ENCODE measurements at regions not wholly inside any gene's neighbourhood (a gene's known extent, or its start where the extent isn't known, plus 50 kb on each side); places are given as distances from the start of the nearest gene placed in this dataset.
A peak's percentile ranks its signal among the peaks of the same experiment; 100 is the strongest.

DNA sequence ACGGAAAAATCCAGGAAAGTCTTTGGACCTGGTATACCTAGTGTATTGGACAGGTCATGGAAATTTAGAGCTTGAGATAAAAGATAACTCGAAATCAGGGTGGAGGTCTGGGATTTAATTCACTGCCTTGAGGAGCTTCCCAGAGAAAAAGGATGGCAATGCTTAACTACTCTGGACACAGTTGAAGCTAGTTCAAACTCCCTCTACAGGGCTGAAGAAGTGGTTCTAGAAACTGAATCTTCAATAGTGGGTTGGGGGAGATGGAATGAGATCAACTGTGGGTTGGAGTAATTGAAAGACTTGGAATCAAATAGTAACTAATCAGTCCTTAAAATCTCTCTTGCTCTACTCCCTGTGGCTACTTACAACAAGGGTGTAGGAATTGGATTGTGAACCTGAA, 600.1 kb downstream of the IRS1 start:
- DNase-seq (ENCODE audit: low spot score): no peak

DNA sequence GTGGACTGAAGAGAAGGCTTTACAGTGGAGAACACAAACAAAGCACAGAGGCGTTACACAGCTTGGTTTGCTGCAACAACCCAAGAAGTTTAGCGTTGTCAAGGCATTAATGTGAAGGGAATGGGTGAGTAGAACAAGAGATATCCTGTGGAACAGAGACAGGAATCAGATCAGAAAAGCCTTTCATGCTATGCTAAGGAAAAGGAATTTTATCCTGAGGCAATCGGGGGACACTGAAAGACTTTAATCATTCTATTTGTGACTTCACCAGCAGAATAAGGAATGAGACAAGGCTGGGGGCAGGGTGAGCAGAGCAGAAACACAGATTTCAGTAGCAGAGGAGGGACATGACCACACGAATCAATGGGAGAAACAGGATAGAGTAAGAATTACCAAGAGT, 600.7 kb downstream of the IRS1 start:
- DNase-seq (ENCODE audit: low spot score): no peak

GRCh38 chr2:226190479-226191252, 609.0 kb downstream of the IRS1 start:
- no peak for DNase-seq (ENCODE audit: low spot score)

- no peak for DNase-seq (ENCODE audit: low spot score)
Observed at GRCh38 chr2:226189061-226189460, 610.6 kb downstream of the IRS1 start.

GRCh38 chr2:226187616-226188015, 612.0 kb downstream of the IRS1 start:
- DNase-seq (ENCODE audit: low spot score): peak; percentile 44

- DNase-seq (ENCODE audit: low spot score): no peak
Observed at GRCh38 chr2:226187156-226187555, 612.5 kb downstream of the IRS1 start.

DNA sequence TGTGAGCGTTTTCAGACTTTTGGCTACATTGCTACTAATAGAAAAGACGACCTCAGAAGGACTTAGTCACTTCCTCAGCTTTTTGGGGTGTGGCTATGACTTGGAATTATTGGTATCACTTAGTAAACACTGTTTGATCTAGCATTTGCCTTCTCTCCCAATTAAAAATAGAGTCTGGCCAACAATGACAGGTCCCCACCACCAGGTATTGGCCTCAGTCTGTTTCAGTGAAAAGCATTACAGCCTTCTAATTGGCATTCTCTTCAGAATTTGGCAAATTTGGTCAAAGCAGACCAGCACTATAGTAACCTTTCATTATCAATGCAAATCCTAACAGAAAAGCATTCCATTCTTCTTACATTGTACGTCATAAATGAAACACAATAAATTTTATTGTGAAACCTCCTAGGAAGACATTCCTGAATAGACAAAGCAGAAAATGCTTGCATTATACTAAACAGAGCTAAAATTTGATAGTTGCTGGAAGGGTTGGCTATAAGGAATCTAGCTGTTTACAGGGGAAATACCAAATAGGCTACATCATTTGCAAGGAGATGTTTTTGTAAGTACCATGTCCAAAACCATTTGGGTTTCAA, 613.9 kb downstream of the IRS1 start:
- peak; percentile 65 for DNase-seq (ENCODE audit: low spot score)

GRCh38 chr2:226184940-226185615, 614.5 kb downstream of the IRS1 start:
- peak; percentile 26 for DNase-seq (ENCODE audit: low spot score)

DNA sequence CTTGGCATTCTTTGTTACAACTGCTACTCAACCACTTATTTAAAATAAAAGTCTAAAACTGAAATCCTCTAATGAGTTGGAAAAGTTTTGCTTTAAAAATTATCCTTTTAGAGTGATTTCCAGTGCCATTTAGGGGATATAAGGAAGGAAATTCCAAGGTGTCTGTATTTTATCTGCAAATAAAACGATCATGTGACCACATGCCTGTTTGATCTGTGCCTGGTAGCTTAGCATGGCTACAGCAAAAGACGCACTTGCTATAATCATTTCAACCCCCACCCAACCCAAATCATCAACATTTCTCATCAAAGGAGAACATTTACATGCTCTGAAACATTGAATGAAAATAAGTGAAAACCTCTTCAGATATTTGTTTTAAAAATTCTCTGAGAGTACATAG, 615.1 kb downstream of the IRS1 start:
- DNase-seq (ENCODE audit: low spot score): no peak

DNA sequence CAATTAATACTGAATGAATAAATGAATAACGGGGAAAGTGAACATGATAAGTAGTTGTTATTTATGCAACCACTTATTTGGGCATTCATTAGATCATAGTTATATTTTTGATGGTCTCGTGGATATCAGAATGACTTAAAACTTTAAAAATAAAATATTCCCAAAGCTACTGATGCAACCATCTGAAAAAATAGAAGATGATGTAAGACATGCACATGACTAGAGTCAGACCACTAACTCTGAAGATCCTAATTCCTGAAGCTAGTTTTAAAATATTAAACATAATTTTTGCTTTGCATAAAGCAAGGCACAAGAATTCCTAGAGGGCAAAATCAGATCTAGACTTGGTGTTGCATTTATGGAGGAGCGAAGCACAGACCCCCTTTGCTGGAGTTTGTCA, 616.1 kb downstream of the IRS1 start:
- DNase-seq (ENCODE audit: low spot score): no peak

DNA sequence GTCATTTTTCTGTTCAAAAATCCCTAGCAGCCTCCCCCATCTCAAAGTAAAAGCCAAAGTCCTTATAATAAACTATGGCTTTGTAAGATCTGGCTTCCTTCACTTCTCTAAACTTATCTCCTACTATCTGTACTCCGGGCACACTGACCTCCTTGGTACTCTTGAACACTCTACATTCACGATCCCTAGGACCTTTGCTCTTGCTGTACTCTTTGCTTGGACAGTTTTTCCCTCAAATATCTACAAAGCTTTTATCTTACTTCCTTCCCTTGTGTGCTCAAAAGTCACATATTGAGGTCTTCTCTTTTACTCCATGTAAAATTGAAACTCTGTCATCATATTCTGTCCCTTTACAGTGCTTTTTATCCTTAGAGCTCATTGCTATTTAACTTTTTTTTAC, 616.6 kb downstream of the IRS1 start:
- DNase-seq (ENCODE audit: low spot score): no peak

DNA sequence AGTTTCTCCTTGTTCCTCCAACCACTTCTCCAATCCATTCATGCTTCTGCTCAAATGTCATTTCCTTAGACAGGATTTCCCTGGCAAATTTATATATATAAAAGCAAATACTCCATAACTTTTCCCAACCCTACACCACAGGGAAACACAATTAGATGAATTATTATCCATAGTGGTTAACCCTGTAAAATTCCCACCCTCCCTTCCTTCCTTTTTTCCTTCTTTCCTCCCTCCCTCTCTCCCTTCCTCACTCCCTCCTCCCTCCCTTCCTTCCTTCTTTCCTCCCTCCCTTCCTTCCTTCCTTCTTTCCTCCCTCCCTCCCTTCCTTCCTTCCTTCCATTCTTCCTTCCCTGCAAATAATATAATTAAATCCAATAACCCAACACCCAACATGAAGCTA, 617.7 kb downstream of the IRS1 start:
- DNase-seq (ENCODE audit: low spot score): no peak

GRCh38 chr2:226180281-226180884, 619.2 kb downstream of the IRS1 start:
- no peak for DNase-seq (ENCODE audit: low spot score)

DNA sequence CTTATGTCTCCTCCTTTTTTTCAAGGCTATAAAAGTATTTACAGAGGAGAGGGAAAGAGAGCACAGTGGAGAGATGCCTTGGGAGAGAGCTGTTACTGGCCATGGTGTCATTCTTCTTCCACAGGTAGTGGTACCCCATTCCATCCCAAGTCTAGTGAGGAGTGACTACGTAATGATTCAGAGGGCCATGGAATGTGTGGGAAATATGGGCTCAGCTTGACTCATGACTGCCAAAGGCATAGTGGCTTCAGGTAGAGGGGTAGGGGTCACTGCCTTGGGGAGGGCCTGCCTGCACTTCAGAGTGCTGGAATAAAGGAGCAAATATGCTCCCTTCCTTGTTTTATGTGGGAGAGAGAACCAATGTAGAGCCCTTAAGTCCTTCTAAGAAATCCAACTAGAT, 620.6 kb downstream of the IRS1 start:
- no peak for DNase-seq (ENCODE audit: low spot score)

DNA sequence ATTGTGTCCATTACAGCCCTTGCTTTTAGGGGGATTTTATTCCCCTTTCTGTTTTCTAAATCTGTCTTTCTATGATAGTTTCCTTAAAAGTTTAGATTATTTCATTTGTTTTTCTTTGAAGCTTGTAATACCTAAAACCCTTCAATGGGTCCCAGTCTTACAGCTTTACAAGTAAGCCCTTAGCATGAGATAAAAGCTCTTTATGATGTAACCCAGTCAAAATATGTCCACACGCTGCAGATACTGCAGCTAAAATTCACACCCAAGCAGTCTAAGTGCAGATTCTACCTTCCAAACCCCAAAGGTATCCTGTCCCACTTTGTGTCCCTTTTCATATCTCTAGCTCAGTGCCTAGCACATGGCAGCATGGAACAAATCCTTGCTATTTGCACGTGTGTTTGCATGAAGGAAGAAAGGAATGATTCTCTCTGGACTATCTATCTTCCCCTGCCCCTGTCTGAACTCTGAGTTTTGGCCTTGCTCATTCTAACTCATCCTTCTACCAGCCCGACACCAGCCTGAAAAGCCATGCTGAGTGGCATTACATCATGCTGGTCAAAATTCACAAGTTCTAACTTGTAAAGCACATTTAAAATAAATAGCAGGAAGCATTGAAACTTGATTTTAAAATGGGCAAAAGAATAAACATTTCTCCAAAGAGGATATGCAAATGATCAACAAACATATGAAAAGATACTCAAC, 623.2 kb downstream of the IRS1 start:
- DNase-seq (ENCODE audit: low spot score): no peak

DNA sequence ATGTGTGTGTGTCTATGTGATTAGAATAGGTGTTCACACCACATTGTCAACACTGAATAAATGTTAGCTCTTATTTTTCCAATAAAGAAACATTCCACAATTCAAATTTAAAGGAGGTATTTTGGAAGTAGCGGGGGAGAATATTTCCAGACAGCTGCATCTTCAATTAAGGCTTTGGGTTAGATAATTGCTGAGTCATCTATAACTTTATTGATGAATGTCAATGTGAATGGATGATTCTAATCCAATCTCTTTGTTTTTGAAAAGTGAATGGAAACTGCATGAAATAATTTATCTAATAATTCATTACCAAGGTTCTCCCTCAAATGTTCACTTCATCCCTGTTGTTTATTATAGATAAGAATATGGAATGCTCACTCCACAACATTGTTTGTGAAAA, 625.2 kb downstream of the IRS1 start:
- DNase-seq (ENCODE audit: low spot score): no peak

DNA sequence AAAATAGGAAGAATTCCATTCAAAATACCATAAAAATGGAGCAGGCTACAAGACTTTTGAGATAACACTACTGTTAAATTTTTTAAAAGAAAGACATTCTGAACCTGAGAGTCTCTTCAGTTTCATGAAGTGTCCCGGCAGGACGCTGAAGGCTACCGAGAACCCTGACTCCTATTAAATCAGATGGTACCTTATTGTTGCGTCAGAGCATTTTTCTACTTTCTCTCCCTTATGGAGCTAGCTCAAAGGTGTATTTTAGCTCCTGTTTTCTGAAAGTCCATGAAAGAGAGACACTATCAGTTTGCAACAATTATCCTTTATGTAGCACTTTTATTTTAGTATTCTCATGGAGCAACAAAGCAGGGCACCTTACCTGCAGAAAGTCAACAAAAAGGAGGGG, 626.7 kb downstream of the IRS1 start:
- DNase-seq (ENCODE audit: low spot score): no peak

DNA sequence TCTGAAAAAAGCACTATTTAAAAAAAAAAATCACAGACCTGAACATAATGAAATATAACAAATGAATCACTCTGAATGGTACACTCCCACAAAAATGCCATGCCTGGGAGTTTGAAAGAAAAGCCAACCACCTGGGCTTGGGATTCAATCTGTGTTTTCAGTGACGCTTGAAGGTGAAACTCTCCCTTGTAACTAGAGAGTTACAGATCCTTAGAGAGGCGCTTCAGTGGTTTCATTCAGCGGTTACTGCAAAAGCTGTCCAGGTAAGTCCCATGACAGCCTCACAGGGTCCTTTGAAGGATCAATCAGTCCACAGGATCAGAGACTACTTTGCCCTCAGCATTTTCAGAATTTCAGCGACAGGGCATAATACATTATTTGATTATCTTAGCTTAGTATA, 627.3 kb downstream of the IRS1 start:
- no peak for DNase-seq (ENCODE audit: low spot score)

GRCh38 chr2:226169751-226170581, 629.7 kb downstream of the IRS1 start:
- no peak for DNase-seq (ENCODE audit: low spot score)

- DNase-seq (ENCODE audit: low spot score): no peak
Observed at GRCh38 chr2:226168496-226169160, 631.0 kb downstream of the IRS1 start.

GRCh38 chr2:226164512-226164911, 635.1 kb downstream of the IRS1 start:
- DNase-seq (ENCODE audit: low spot score): no peak

Data from GM03348 (cell line).